Natural killer cell (primary cell): ENCODE measurements at regions not wholly inside any gene's neighbourhood (a gene's known extent, or its start where the extent isn't known, plus 50 kb on each side); places are given as distances from the start of the nearest gene placed in this dataset.

Source experiments
- ATAC-seq, 3 donors: fragments of 150-1000 bp in 2 of 3; fragments of 200-7000 bp in 1 of 3; cut with Tn5 transposase; 1 replicate in 1 of 3; 2 replicates in 2 of 3; pipeline ENCODE4 v1.10.0; 2021; ENCODE audit warnings: mild to moderate bottlenecking in 2 of 3, moderate library complexity in 2 of 3
- DNase-seq, 2 donors: peaks; one replicate each; pipeline versions ENCODE4 v3.0.0 to v3.0.0-alpha.2; 2013 to 2021; ENCODE audit warnings: mixed read lengths in 1 of 2
- H3K27ac ChIP-seq: one replicate; pipeline ENCODE4 v1.5.1; 2013; ENCODE audit warnings: mild to moderate bottlenecking, low read length
- H3K27me3 ChIP-seq: one replicate; pipeline ENCODE4 v1.6.1; 2013; ENCODE audit warnings: low read length; ENCODE audit not compliant: control insufficient read depth, insufficient read depth
- H3K36me3 ChIP-seq: one replicate; pipeline ENCODE4 v1.6.1; 2013; ENCODE audit warnings: low read length; ENCODE audit not compliant: control insufficient read depth, insufficient read depth
- H3K4me1 ChIP-seq: one replicate; pipeline ENCODE4 v1.6.1; 2013; ENCODE audit warnings: low read length; ENCODE audit not compliant: control insufficient read depth, insufficient read depth
- H3K4me3 ChIP-seq: one replicate; pipeline ENCODE4 v1.5.1; 2013; ENCODE audit warnings: low read length
- H3K9me3 ChIP-seq: one replicate; pipeline ENCODE4 v1.6.1; 2013; ENCODE audit warnings: low read length; ENCODE audit not compliant: control insufficient read depth, insufficient read depth
- H3K27ac Mint-ChIP-seq, 2 donors: one replicate each; pipeline ENCODE4 v1.8.0; 2022; ENCODE audit warnings: mild to moderate bottlenecking in 2 of 2, mixed read lengths in 2 of 2, moderate library complexity in 1 of 2
- H3K27me3 Mint-ChIP-seq, 2 donors: one replicate each; pipeline ENCODE4 v1.8.0; 2022; ENCODE audit warnings: low read depth in 2 of 2, mixed read lengths in 2 of 2
- H3K36me3 Mint-ChIP-seq: one replicate; pipeline ENCODE4 v1.8.0; 2022; ENCODE audit warnings: mixed read lengths
- H3K4me1 Mint-ChIP-seq, 2 donors: one replicate each; pipeline ENCODE4 v1.8.0; 2022; ENCODE audit warnings: mixed read lengths in 2 of 2
- H3K4me3 Mint-ChIP-seq: one replicate; pipeline ENCODE4 v1.8.0; 2022; ENCODE audit warnings: mild to moderate bottlenecking, moderate library complexity, mixed read lengths
- H3K9me3 Mint-ChIP-seq, 2 donors: one replicate each; pipeline ENCODE4 v1.8.0; 2022; ENCODE audit warnings: mixed read lengths in 2 of 2
- CTCF ChIP-seq: fragments of 200-600 bp; IDR thresholded peaks from one replicate; pipeline ENCODE4 v1.8.0; 2022; ENCODE audit warnings: antibody characterized with exemption
- WGBS: methylation state at CpG from one replicate; pipeline ENCODE4 v1.1.7; 2013; ENCODE audit warnings: missing lambda C conversion rate; ENCODE audit not compliant: insufficient coverage; 5-methylcytosine and 5-hydroxymethylcytosine counted together
- intact Hi-C: fragments of 100-400 bp; cut with micrococcal nuclease; formaldehyde crosslinking; loops from one replicate; pipeline ENCODE4 v1.14.2; 2022

GRCh38 chr2:4753721-4754120 is 938.5 kb upstream of the SOX11 start:
- no peak overlapping the region for H3K4me3 ChIP-seq
- no peak for DNase-seq
- 86% methylated on average over 4 of the region's 4 CpGs for WGBS

GRCh38 chr2:4762951-4763376 is 929.2 kb upstream of the SOX11 start:
- no peaks in the 10 kb centered on the region for H3K4me1 ChIP-seq
- no peak overlapping the region for H3K27ac ChIP-seq
- no peak for TF ChIP-seq CTCF
- Mint-ChIP-seq H3K4me1 (no peaks in the 10 kb centered on the region), H3K36me3 (peaks cover 7% of the 10 kb centered on the region), H3K9me3 (peaks cover 8 to 23% of the 10 kb centered on the region in 2 donors), H3K27ac (no peak overlapping the region), H3K27me3 (no peaks in the 10 kb centered on the region), H3K4me3 (no peak overlapping the region)
- no peak overlapping the region for H3K4me3 ChIP-seq
- no peaks in the 10 kb centered on the region for H3K36me3 ChIP-seq
- WGBS = 15% methylated on average over 4 of the region's 4 CpGs
- intact Hi-C loops = no loop called here
- H3K27me3 ChIP-seq = no peaks in the 10 kb centered on the region
- DNase-seq (no peak), ATAC-seq (no peak)
- H3K9me3 ChIP-seq = peaks cover 6% of the 10 kb centered on the region

More at GRCh38 chr2:4753721-4754120, 938.5 kb upstream of the SOX11 start:
- no peaks in the 10 kb centered on the region for H3K4me1 ChIP-seq
- no peaks in the 10 kb centered on the region for H3K27me3 ChIP-seq
- ATAC-seq = no peak
- Mint-ChIP-seq H3K9me3 (peaks cover 5 to 24% of the 10 kb centered on the region in 2 donors), H3K4me1 (no peaks in the 10 kb centered on the region), H3K36me3 (peaks cover 9% of the 10 kb centered on the region), H3K27ac (no peak overlapping the region), H3K27me3 (no peaks in the 10 kb centered on the region), H3K4me3 (no peak overlapping the region)
- H3K27ac ChIP-seq = no peak overlapping the region
- no peaks in the 10 kb centered on the region for H3K36me3 ChIP-seq
- intact Hi-C loops = no loop called here
- no peak for TF ChIP-seq CTCF
- peaks cover 7% of the 10 kb centered on the region for H3K9me3 ChIP-seq

GRCh38 chr2:4765787-4766530 is 926.2 kb upstream of the SOX11 start:
- Histone ChIP-seq H3K27ac (no peak overlapping the region), H3K4me1 (no peaks in the 10 kb centered on the region), H3K36me3 (no peaks in the 10 kb centered on the region), H3K27me3 (no peaks in the 10 kb centered on the region), H3K9me3 (peaks cover 3% of the 10 kb centered on the region), H3K4me3 (no peak overlapping the region)
- Mint-ChIP-seq H3K4me3 (no peak overlapping the region), H3K36me3 (no peaks in the 10 kb centered on the region), H3K27me3 (no peaks in the 10 kb centered on the region), H3K9me3 (peaks cover 6 to 16% of the 10 kb centered on the region in 2 donors), H3K27ac (no peak overlapping the region), H3K4me1 (no peaks in the 10 kb centered on the region)
- DNase-seq (no peak), ATAC-seq (no peak)
- intact Hi-C loops = no loop called here
- TF ChIP-seq CTCF = no peak
- 89% methylated on average over 16 of the region's 16 CpGs for WGBS

- intact Hi-C loops = no loop called here
- Mint-ChIP-seq H3K4me1 (no peaks in the 10 kb centered on the region), H3K4me3 (no peak overlapping the region), H3K9me3 (peaks cover 12 to 20% of the 10 kb centered on the region in 2 donors), H3K27me3 (no peaks in the 10 kb centered on the region), H3K36me3 (peaks cover 7% of the 10 kb centered on the region), H3K27ac (no peak overlapping the region)
- no peak for TF ChIP-seq CTCF
- Histone ChIP-seq H3K4me1 (no peaks in the 10 kb centered on the region), H3K4me3 (no peak overlapping the region), H3K36me3 (no peaks in the 10 kb centered on the region), H3K27me3 (no peaks in the 10 kb centered on the region), H3K9me3 (peaks cover 6% of the 10 kb centered on the region), H3K27ac (no peak overlapping the region)
- no peak for DNase-seq
- WGBS = 88% methylated on average over 2 of the region's 2 CpGs
- ATAC-seq = no peak
These were observed 916.5 kb upstream of the SOX11 start for GRCh38 chr2:4775668-4776067.
